ENCODE measurements at regions not wholly inside any gene's neighbourhood (a gene's known extent, or its start where the extent isn't known, plus 50 kb on each side); places are given as distances from the start of the nearest gene placed in this dataset.

DNA sequence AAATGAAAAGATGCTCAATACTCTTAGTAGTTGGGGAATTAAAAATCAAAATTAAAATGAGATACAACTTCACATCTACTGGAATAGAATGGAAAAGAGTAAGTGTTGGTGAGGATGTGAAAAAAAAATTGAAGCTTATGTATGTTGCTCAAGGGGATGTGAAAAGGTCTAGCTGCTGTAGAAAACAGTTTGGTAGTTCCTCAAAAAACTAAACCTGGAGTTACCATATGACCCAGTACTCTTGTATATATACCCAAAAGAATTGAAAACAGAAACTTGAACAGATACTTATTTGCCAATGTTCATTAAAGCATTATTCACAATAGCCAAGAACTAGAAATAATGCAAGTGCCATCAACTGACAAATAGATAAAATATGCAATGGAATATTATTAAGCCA is 208.4 kb downstream of the FIGN start:
- TF ChIP-seq POLR2A (IDR thresholded peaks at IDR 0.05; ENCODE audit: low read depth, low read length) (no peak), POLR2AphosphoS5 (IDR thresholded peaks at IDR 0.05; ENCODE audit: low read depth, low read length) (no peak)
